WI38 (cell line): ENCODE measurements at regions not wholly inside any gene's neighbourhood (a gene's known extent, or its start where the extent isn't known, plus 50 kb on each side); places are given as distances from the start of the nearest gene placed in this dataset.

ENCODE experiments used
- H3K4me3 ChIP-seq: 2 replicates; pipeline ENCODE4 v1.5.1; 2011; ENCODE audit warnings: low read depth, mild to moderate bottlenecking, control low read depth, low read length
- CTCF ChIP-seq: IDR thresholded peaks from 2 replicates; pipeline ENCODE4 v1.5.1; 2012; ENCODE audit warnings: low read depth, mild to moderate bottlenecking, control low read depth, low read length

GRCh38 chr12:116339062-116339461 is 61.6 kb upstream of the MED13L start:
- TF ChIP-seq CTCF = no peak
- no peak overlapping the region for H3K4me3 ChIP-seq

GRCh38 chr12:116339800-116340371 is 62.4 kb upstream of the MED13L start:
- H3K4me3 ChIP-seq = no peak overlapping the region
- no peak for TF ChIP-seq CTCF

- TF ChIP-seq CTCF = no peak
- no peak overlapping the region for H3K4me3 ChIP-seq
These were observed 65.9 kb upstream of the MED13L start for GRCh38 chr12:116343331-116343884.

- TF ChIP-seq CTCF = no peak
- H3K4me3 ChIP-seq = no peak overlapping the region
These were observed 68.7 kb upstream of the MED13L start for GRCh38 chr12:116346222-116346621.

- H3K4me3 ChIP-seq = no peak overlapping the region
- no peak for TF ChIP-seq CTCF
These were observed 69.2 kb upstream of the MED13L start for GRCh38 chr12:116346741-116347140.

GRCh38 chr12:116347265-116347664 is 69.8 kb upstream of the MED13L start:
- no peak for TF ChIP-seq CTCF
- H3K4me3 ChIP-seq = no peak overlapping the region

GRCh38 chr12:116352315-116352835 is 74.9 kb upstream of the MED13L start:
- no peak overlapping the region for H3K4me3 ChIP-seq
- TF ChIP-seq CTCF = no peak
